ENCODE measurements at regions not wholly inside any gene's neighbourhood (a gene's known extent, or its start where the extent isn't known, plus 50 kb on each side); places are given as distances from the start of the nearest gene placed in this dataset.

DNA sequence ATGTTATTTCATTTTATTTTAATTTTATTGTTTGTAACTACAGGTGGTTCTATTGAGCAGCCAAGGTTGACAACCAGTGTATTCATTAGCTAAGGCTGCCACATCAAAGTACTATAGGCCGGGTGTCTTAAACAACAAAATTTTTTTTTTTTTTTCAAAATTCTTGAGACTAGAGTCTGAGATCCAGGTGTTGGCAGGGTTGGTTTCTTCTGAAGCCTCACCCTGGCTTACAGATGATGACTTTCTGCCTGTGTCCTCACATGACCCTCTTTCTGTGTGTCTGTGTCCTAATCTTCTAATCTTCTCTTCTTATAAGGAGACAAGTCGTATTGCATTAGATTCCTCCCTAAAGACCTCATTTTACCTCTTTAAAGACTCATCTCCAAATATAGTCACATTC is 208.4 kb downstream of the MANEA start:
- no peak overlapping the region for H3K23ac ChIP-seq (ENCODE audit: insufficient read length, low read depth, low read length)
- Mint-ChIP-seq H3K9me3 (no peaks in the 10 kb centered on the region), H3K4me3 (no peak overlapping the region), H3K27me3 (ENCODE audit: low read depth) (no peaks in the 10 kb centered on the region), H3K36me3 (ENCODE audit: insufficient read depth in 1 of 3, low read depth in 3 of 3) (no peaks in the 10 kb centered on the region), H3K27ac (no peak overlapping the region), H3K4me1 (no peaks in the 10 kb centered on the region)
- H2BK15ac ChIP-seq (ENCODE audit: low read depth, low read length), result no peak overlapping the region
- no peak for DNase-seq
- no peak for TF ChIP-seq CTCF (conservative IDR thresholded peaks at IDR 0.05)
- no peak overlapping the region for H2BK12ac ChIP-seq (ENCODE audit: insufficient read length, low read depth, low read length)
- no peaks in the 10 kb centered on the region for H3K27me3 ChIP-seq (ENCODE audit: insufficient read depth, low read length)
- no peak overlapping the region for H4K8ac ChIP-seq (replicated peaks; ENCODE audit: insufficient read length, low read depth, low read length)
- no peak overlapping the region for H2BK20ac ChIP-seq (ENCODE audit: low read depth, low read length, poor library complexity, severe bottlenecking)
- H3K18ac ChIP-seq (ENCODE audit: insufficient read length, low read depth, low read length), result no peak overlapping the region
- H4K20me1 ChIP-seq (ENCODE audit: control insufficient read depth, insufficient read depth, insufficient read length), result no peaks in the 10 kb centered on the region
- no peak overlapping the region for H3T11ph ChIP-seq (ENCODE audit: low read length)
- H3K14ac ChIP-seq (ENCODE audit: insufficient read depth, low read length), result no peak overlapping the region
- no peak overlapping the region for H3K4me2 ChIP-seq (ENCODE audit: insufficient read depth, insufficient read length, low read length)
- H3K27ac ChIP-seq (ENCODE audit: insufficient read length, low read depth, low read length), result no peak overlapping the region
- no peak overlapping the region for H2BK5ac ChIP-seq (ENCODE audit: insufficient read length, low read length)
- no peaks in the 10 kb centered on the region for H3K9me3 ChIP-seq (ENCODE audit: control insufficient read depth, low read depth, low read length)
- H2AK5ac ChIP-seq (ENCODE audit: insufficient read length, low read length), result no peak overlapping the region
- H2AFZ ChIP-seq (ENCODE audit: low read length), result no peak overlapping the region
- H3K79me1 ChIP-seq (ENCODE audit: insufficient read depth, low read depth, low read length, poor library complexity, severe bottlenecking), result no peaks in the 10 kb centered on the region
- H3K56ac ChIP-seq (ENCODE audit: insufficient read length, low read depth, low read length), result no peak overlapping the region
- H3K4ac ChIP-seq (ENCODE audit: low read depth, low read length), result no peak overlapping the region
- H3K4me1 ChIP-seq (ENCODE audit: insufficient read depth, low read length), result no peaks in the 10 kb centered on the region
- no peak overlapping the region for H3K9ac ChIP-seq (ENCODE audit: extremely low read depth, insufficient read length, low read length)
- H3K23me2 ChIP-seq (ENCODE audit: insufficient read length, low read depth, low read length, poor library complexity, severe bottlenecking), result no peaks in the 10 kb centered on the region
- H4K5ac ChIP-seq (ENCODE audit: insufficient read length, low read depth, low read length), result no peak overlapping the region
- WGBS (ENCODE audit: extremely low coverage, insufficient read length, low lambda C conversion rate), result no CpG with 5 or more reads among the region's 2 CpGs
- H4K91ac ChIP-seq (ENCODE audit: insufficient read length, low read depth, low read length), result no peak overlapping the region
- no peaks in the 10 kb centered on the region for H3K79me2 ChIP-seq (ENCODE audit: insufficient read depth, low read length)
- H2BK120ac ChIP-seq (ENCODE audit: low read depth, low read length, poor library complexity, severe bottlenecking), result no peak overlapping the region
